IMR-90 (cell line): ENCODE measurements at regions not wholly inside any gene's neighbourhood (a gene's known extent, or its start where the extent isn't known, plus 50 kb on each side); places are given as distances from the start of the nearest gene placed in this dataset.

Experiments used
- ATAC-seq: fragments of 200-7000 bp; cut with Tn5 transposase; 2 replicates; pipeline ENCODE4 v1.9.1; 2020; ENCODE audit warnings: low read depth, mild to moderate bottlenecking, moderate library complexity
- BruUV-seq: library from RNA; stranded (reverse); fragments of 400-500 nt; replicated peaks from 2 replicates; lab custom pipeline; 2021; lab: Mats Ljungman, UMichigan
- CTCF ChIA-PET: fragments of 300-600 bp; formaldehyde crosslinking; extraction: SDS; loops from one replicate; lab custom pipeline; 2021; ENCODE audit warnings: antibody characterized with exemption; lab: Yijun Ruan, JAX
- POLR2A ChIA-PET: fragments of 300-600 bp; sonication (Branson Sonifier 250); formaldehyde crosslinking; loops from one replicate; lab custom pipeline; 2022; ENCODE audit warnings: antibody characterized with exemption; ENCODE audit not compliant: unreplicated experiment; lab: Charles Lee
- DNase-seq: peaks from one replicate; pipeline ENCODE4 v3.0.0; 2013
- H2AFZ ChIP-seq: replicated peaks from 2 replicates; pipeline ENCODE3; 2013; ENCODE audit warnings: low read length, mild to moderate bottlenecking; ENCODE audit not compliant: poor library complexity
- H2AK5ac ChIP-seq: 2 replicates; pipeline ENCODE4 v1.6.1; 2013; ENCODE audit warnings: low read depth, low read length, inconsistent platforms
- H2AK9ac ChIP-seq: replicated peaks from 2 replicates; pipeline ENCODE3; 2013; ENCODE audit warnings: mild to moderate bottlenecking, low read depth, low read length, moderate library complexity; ENCODE audit not compliant: poor library complexity
- H2BK120ac ChIP-seq: 2 replicates; pipeline ENCODE4 v1.6.1; 2013; ENCODE audit warnings: low read depth, low read length, inconsistent platforms
- H2BK15ac ChIP-seq: 3 replicates; pipeline ENCODE4 v1.6.1; 2013; ENCODE audit warnings: low read depth, low read length, inconsistent platforms
- H2BK20ac ChIP-seq: 2 replicates; pipeline ENCODE4 v1.6.1; 2013; ENCODE audit warnings: low read depth, mild to moderate bottlenecking, inconsistent platforms, low read length, moderate library complexity
- H2BK5ac ChIP-seq: 2 replicates; pipeline ENCODE4 v1.6.1; 2013; ENCODE audit warnings: mild to moderate bottlenecking, low read depth, low read length, inconsistent platforms; ENCODE audit not compliant: poor library complexity, severe bottlenecking
- H3K14ac ChIP-seq: replicated peaks from 2 replicates; pipeline ENCODE4 v1.6.1; 2013; ENCODE audit warnings: low read depth, low read length, inconsistent platforms
- H3K18ac ChIP-seq: 2 replicates; pipeline ENCODE4 v1.6.1; 2013; ENCODE audit warnings: low read depth, low read length, control low read depth
- H3K23ac ChIP-seq: 2 replicates; pipeline ENCODE4 v1.6.1; 2013; ENCODE audit warnings: low read depth, low read length, inconsistent platforms
- H3K27ac ChIP-seq: 2 replicates; pipeline ENCODE4 v1.5.1; 2013; ENCODE audit warnings: mild to moderate bottlenecking, control low read depth, low read length; ENCODE audit not compliant: insufficient read depth
- H3K27me3 ChIP-seq: 2 replicates; pipeline ENCODE4 v1.6.1; 2013; ENCODE audit warnings: low read length; ENCODE audit not compliant: control insufficient read depth, insufficient read depth
- H3K36me3 ChIP-seq: 2 replicates; pipeline ENCODE4 v1.6.1; 2013; ENCODE audit warnings: low read length, mixed read lengths; ENCODE audit not compliant: control insufficient read depth, insufficient read depth
- H3K4ac ChIP-seq: 2 replicates; pipeline ENCODE4 v1.6.1; 2013; ENCODE audit warnings: low read depth, low read length, inconsistent platforms
- H3K4me1 ChIP-seq: 2 replicates; pipeline ENCODE4 v1.6.1; 2013; ENCODE audit warnings: low read length, mixed read lengths; ENCODE audit not compliant: control insufficient read depth, insufficient read depth
- H3K4me2 ChIP-seq: 2 replicates; pipeline ENCODE4 v1.6.1; 2013; ENCODE audit warnings: low read depth, mild to moderate bottlenecking, control low read depth, low read length, moderate library complexity
- H3K4me3 ChIP-seq: 2 replicates; pipeline ENCODE4 v1.5.1; 2013; ENCODE audit warnings: low read depth, mild to moderate bottlenecking, control low read depth, low read length, moderate library complexity; ENCODE audit not compliant: insufficient read depth
- H3K56ac ChIP-seq: 2 replicates; pipeline ENCODE4 v1.6.1; 2013; ENCODE audit warnings: low read length, inconsistent platforms; ENCODE audit not compliant: insufficient read depth; ENCODE audit errors: extremely low read depth
- H3K79me1 ChIP-seq, 2 experiments: 2 replicates each; pipeline ENCODE4 v1.6.1; 2013; ENCODE audit warnings: low read length in 2 of 2, inconsistent platforms in 1 of 2, low read depth in 1 of 2
- H3K9ac ChIP-seq: 2 replicates; pipeline ENCODE4 v1.6.1; 2013; ENCODE audit warnings: low read depth, low read length, control low read depth
- H3K9me1 ChIP-seq: 2 replicates; pipeline ENCODE4 v1.6.1; 2013; ENCODE audit warnings: low read length, inconsistent platforms; ENCODE audit not compliant: insufficient read depth
- H3K9me3 ChIP-seq: 2 replicates; pipeline ENCODE4 v1.6.1; 2013; ENCODE audit warnings: low read length; ENCODE audit not compliant: control insufficient read depth, insufficient read depth
- H4K20me1 ChIP-seq: 2 replicates; pipeline ENCODE4 v1.6.1; 2013; ENCODE audit warnings: low read length, inconsistent platforms; ENCODE audit not compliant: insufficient read depth
- H4K5ac ChIP-seq: 2 replicates; pipeline ENCODE4 v1.6.1; 2013; ENCODE audit warnings: mild to moderate bottlenecking, low read depth, low read length, control low read depth
- H4K8ac ChIP-seq, 2 experiments: 2 replicates each; pipeline ENCODE4 v1.6.1; 2013; ENCODE audit warnings: low read depth in 2 of 2, low read length in 2 of 2, control low read depth in 1 of 2, inconsistent platforms in 1 of 2
- H4K91ac ChIP-seq: 2 replicates; pipeline ENCODE4 v1.6.1; 2013; ENCODE audit warnings: low read depth, low read length, inconsistent platforms; ENCODE audit not compliant: insufficient read depth
- BHLHE40 ChIP-seq: fragments of 150-350 bp; IDR thresholded peaks from 2 replicates; pipeline ENCODE4 v1.6.1; 2016; ENCODE audit warnings: mild to moderate bottlenecking, low read depth, low read length
- CHD1 ChIP-seq: IDR thresholded peaks from 2 replicates; pipeline ENCODE4 v1.6.1; 2012; ENCODE audit warnings: low read depth, low read length, improper control_type of control experiment
- CTCF ChIP-seq: conservative IDR thresholded peaks from 2 replicates; pipeline ENCODE4 v1.5.1; 2012; ENCODE audit warnings: mild to moderate bottlenecking, low read depth, low read length, improper control_type of control experiment
- ELK1 ChIP-seq: fragments of 150-350 bp; IDR thresholded peaks from 2 replicates; pipeline ENCODE4 v1.6.1; 2016; ENCODE audit warnings: low read depth, mild to moderate bottlenecking, low read length, moderate library complexity, borderline replicate concordance
- MAZ ChIP-seq: IDR thresholded peaks from 2 replicates; pipeline ENCODE4 v1.6.1; 2012; ENCODE audit warnings: low read depth, mild to moderate bottlenecking, low read length, improper control_type of control experiment, moderate library complexity, borderline replicate concordance
- POLR2A ChIP-seq: IDR thresholded peaks from 2 replicates; pipeline ENCODE4 v1.6.1; 2012; ENCODE audit warnings: mild to moderate bottlenecking, low read depth, low read length
- RAD21 ChIP-seq: IDR thresholded peaks from 2 replicates; pipeline ENCODE4 v1.6.1; 2012; ENCODE audit warnings: low read length, improper control_type of control experiment
- RCOR1 ChIP-seq: IDR thresholded peaks from 2 replicates; pipeline ENCODE4 v1.6.1; 2012; ENCODE audit warnings: mild to moderate bottlenecking, low read length, improper control_type of control experiment; ENCODE audit not compliant: insufficient replicate concordance
- WGBS, 2 experiments: methylation state at CpG; one replicate each; pipeline versions ENCODE4 v1.1.5 to v1.1.7; 2013; ENCODE audit warnings: missing lambda C conversion rate in 2 of 2; ENCODE audit not compliant: insufficient read length in 1 of 2; ENCODE audit errors: extremely low coverage in 2 of 2; 5-methylcytosine and 5-hydroxymethylcytosine counted together
- dilution Hi-C: fragments of 300-500 bp; cut with HindIII; formaldehyde crosslinking; loops from one replicate; pipeline ENCODE4 v1.14.3; 2018; ENCODE audit warnings: low sequenced_read_pairs; ENCODE audit not compliant: unreplicated experiment
- in situ Hi-C: fragments of 300-500 bp; cut with MboI; formaldehyde crosslinking; loops from 3 replicates; pipeline ENCODE4 v1.14.3; 2019; ENCODE audit warnings: low sequenced_read_pairs, inconsistent platforms, mixed read lengths
- intact Hi-C: fragments of 100-400 bp; cut with micrococcal nuclease; formaldehyde crosslinking; loops from 2 replicates; pipeline ENCODE4 v1.10.0; 2022

- H3K4me1 ChIP-seq: no peaks in the 10 kb centered on the region
- H2AK9ac ChIP-seq: no peak overlapping the region
- TF ChIP-seq ELK1 (no peak), RAD21 (no peak), POLR2A (no peak), RCOR1 (no peak), CTCF (no peak), BHLHE40 (no peak), CHD1 (no peak), MAZ (no peak)
- H3K79me1 ChIP-seq: no peaks in the 10 kb centered on the region
- H4K5ac ChIP-seq: no peak overlapping the region
- H3K4me3 ChIP-seq: no peak overlapping the region
- no peak overlapping the region for H3K9ac ChIP-seq
- WGBS, 2 experiments: 100% methylated on average over 2 of the region's 3 CpGs; no CpG with 5 or more reads in 1 of the 2 experiments
- DNase-seq: no peak
- dilution Hi-C loops: no loop called here
- H4K20me1 ChIP-seq: no peaks in the 10 kb centered on the region
- no peak overlapping the region for H3K4ac ChIP-seq
- no peak overlapping the region for H4K91ac ChIP-seq
- H2BK15ac ChIP-seq: no peak overlapping the region
- no peaks in the 10 kb centered on the region for H3K36me3 ChIP-seq
- no peaks in the 10 kb centered on the region for H3K9me1 ChIP-seq
- POLR2A ChIA-PET: no interaction called here
- no peak overlapping the region for H2AK5ac ChIP-seq
- in situ Hi-C loops: no loop called here
- H2BK120ac ChIP-seq: no peak overlapping the region
- H3K27ac ChIP-seq: no peak overlapping the region
- H3K56ac ChIP-seq: no peak overlapping the region
- no peak overlapping the region for H2BK20ac ChIP-seq
- no TSS peak for BruUV-seq
- no peak overlapping the region for H3K23ac ChIP-seq
- intact Hi-C loops: no loop called here
- no peak for ATAC-seq
- no peak overlapping the region for H2BK5ac ChIP-seq
- H3K9me3 ChIP-seq: no peaks in the 10 kb centered on the region
- no peak overlapping the region for H4K8ac ChIP-seq
- no peak overlapping the region for H2AFZ ChIP-seq
- H3K27me3 ChIP-seq: no peaks in the 10 kb centered on the region
- H3K18ac ChIP-seq: no peak overlapping the region
- CTCF ChIA-PET: no interaction called here
- H3K4me2 ChIP-seq: no peak overlapping the region
- H3K14ac ChIP-seq: no peak overlapping the region
These were observed 563.0 kb upstream of the NR3C2 start for GRCh38 chr4:149005191-149005590.
